Fibroblast of lung (primary cell): ENCODE measurements at regions not wholly inside any gene's neighbourhood (a gene's known extent, or its start where the extent isn't known, plus 50 kb on each side); places are given as distances from the start of the nearest gene placed in this dataset.

Experiments used
- DNase-seq, 2 donors: peaks; one replicate each; pipeline versions ENCODE4 v3.0.0 to v3.0.0-alpha.2; 2010; ENCODE audit warnings: low read depth in 2 of 2
- H2AFZ ChIP-seq: 2 replicates; pipeline ENCODE4 v1.5.1; 2012; ENCODE audit warnings: low read length, control low read depth, inconsistent platforms
- H3K27ac ChIP-seq: 2 replicates; pipeline ENCODE4 v1.5.1; 2011; ENCODE audit warnings: low read length, control low read depth; ENCODE audit not compliant: insufficient read depth
- H3K27me3 ChIP-seq: 2 replicates; pipeline ENCODE4 v1.5.1; 2011; ENCODE audit warnings: mild to moderate bottlenecking, low read length; ENCODE audit not compliant: control insufficient read depth, insufficient read depth
- H3K36me3 ChIP-seq: 2 replicates; pipeline ENCODE4 v1.5.1; 2011; ENCODE audit warnings: low read length; ENCODE audit not compliant: control insufficient read depth, insufficient read depth
- H3K4me1 ChIP-seq: 2 replicates; pipeline ENCODE4 v1.5.1; 2011; ENCODE audit warnings: low read length; ENCODE audit not compliant: control insufficient read depth, insufficient read depth; ENCODE audit errors: extremely low read depth
- H3K4me2 ChIP-seq: 2 replicates; pipeline ENCODE4 v1.5.1; 2011; ENCODE audit warnings: low read length, control low read depth; ENCODE audit not compliant: insufficient read depth; ENCODE audit errors: extremely low read depth
- H3K4me3 ChIP-seq, 4 experiments: fragments of 200-600 bp in 1 of 4; sonication (generic) in 1 of 4; replicated peaks in 1 of 4; 2 replicates each; pipeline ENCODE4 v1.5.1; 2011 to 2016; ENCODE audit warnings: low read length in 4 of 4, low read depth in 3 of 4, mild to moderate bottlenecking in 3 of 4, control low read depth in 2 of 4, inconsistent platforms in 1 of 4, mixed read lengths in 1 of 4; ENCODE audit not compliant: insufficient read depth in 1 of 4; ENCODE audit errors: control extremely low read depth in 1 of 4
- H3K79me2 ChIP-seq: 2 replicates; pipeline ENCODE4 v1.5.1; 2012; ENCODE audit warnings: mild to moderate bottlenecking, low read length, inconsistent platforms; ENCODE audit not compliant: control insufficient read depth, insufficient read depth
- H3K9ac ChIP-seq: 2 replicates; pipeline ENCODE4 v1.5.1; 2011; ENCODE audit warnings: mild to moderate bottlenecking, low read length, control low read depth; ENCODE audit not compliant: insufficient read depth
- H3K9me3 ChIP-seq: 2 replicates; pipeline ENCODE4 v1.5.1; 2012; ENCODE audit warnings: low read depth, low read length; ENCODE audit not compliant: control insufficient read depth, insufficient read depth
- H4K20me1 ChIP-seq: 2 replicates; pipeline ENCODE4 v1.5.1; 2011; ENCODE audit warnings: low read length; ENCODE audit not compliant: control insufficient read depth, insufficient read depth; ENCODE audit errors: extremely low read depth
- EZH2 ChIP-seq: IDR thresholded peaks from 2 replicates; pipeline ENCODE4 v1.5.1; 2012; ENCODE audit warnings: low read length, control low read depth, mild to moderate bottlenecking; ENCODE audit errors: missing control alignments
- TF ChIP-seq, protein P1 (sequence below), 2 donors: IDR thresholded peaks in 1 of 2; conservative IDR thresholded peaks in 1 of 2; 1 replicate in 1 of 2; 2 replicates in 1 of 2; pipeline ENCODE4 v1.5.1; 2011 to 2012; ENCODE audit warnings: low read length in 2 of 2, control low read depth in 1 of 2, inconsistent platforms in 1 of 2, low read depth in 1 of 2, mild to moderate bottlenecking in 1 of 2

DNA sequence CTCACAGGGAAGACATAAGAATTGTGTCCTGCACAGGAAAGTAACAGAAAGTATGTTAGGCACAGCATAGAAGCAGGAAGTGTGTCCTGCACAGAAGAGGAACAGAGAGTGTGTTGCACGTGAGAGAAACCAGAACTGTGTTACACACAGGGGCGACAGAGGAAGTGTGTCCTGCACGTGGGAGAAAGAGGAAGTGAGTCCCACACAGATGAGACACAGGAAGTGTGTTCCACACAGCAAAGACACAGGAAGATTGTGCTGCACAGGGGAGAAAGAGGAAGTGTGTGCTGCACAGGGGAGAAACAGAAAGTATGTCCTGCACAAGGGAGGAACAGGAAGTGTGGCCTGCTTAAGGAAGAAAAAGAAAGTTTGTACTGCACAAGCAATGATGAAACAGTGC, 800.1 kb downstream of the CDY2B start:
- Histone ChIP-seq H3K79me2 (no peaks in the 10 kb centered on the region), H3K27ac (no peak overlapping the region), H3K4me3 (no peak overlapping the region)

DNA sequence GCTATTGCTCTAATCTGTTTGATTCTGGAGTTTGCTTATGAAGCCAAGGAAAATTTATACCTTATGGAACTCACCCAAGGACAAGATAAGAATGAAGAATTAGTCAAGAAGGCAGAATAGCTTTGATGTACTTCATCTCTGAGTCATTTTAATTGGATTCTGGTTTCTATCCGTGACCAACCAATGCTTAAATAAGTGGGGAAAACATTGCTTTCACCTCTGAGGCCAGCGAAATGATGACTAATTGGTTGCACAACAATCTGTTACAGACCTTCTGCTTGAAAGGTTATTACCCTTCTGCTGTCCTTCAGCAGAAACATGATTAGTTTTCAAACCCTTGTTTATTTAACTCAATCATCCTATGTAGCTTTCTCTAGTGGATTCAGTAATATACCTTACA, 812.7 kb downstream of the CDY2B start:
- H2AFZ ChIP-seq: no peak overlapping the region
- no peaks in the 10 kb centered on the region for H4K20me1 ChIP-seq
- H3K9ac ChIP-seq: no peak overlapping the region
- no peak overlapping the region for H3K4me3 ChIP-seq
- no peaks in the 10 kb centered on the region for H3K79me2 ChIP-seq
- DNase-seq: peak in 1 of 2 donors; percentile 18
- TF ChIP-seq, protein P1, sequence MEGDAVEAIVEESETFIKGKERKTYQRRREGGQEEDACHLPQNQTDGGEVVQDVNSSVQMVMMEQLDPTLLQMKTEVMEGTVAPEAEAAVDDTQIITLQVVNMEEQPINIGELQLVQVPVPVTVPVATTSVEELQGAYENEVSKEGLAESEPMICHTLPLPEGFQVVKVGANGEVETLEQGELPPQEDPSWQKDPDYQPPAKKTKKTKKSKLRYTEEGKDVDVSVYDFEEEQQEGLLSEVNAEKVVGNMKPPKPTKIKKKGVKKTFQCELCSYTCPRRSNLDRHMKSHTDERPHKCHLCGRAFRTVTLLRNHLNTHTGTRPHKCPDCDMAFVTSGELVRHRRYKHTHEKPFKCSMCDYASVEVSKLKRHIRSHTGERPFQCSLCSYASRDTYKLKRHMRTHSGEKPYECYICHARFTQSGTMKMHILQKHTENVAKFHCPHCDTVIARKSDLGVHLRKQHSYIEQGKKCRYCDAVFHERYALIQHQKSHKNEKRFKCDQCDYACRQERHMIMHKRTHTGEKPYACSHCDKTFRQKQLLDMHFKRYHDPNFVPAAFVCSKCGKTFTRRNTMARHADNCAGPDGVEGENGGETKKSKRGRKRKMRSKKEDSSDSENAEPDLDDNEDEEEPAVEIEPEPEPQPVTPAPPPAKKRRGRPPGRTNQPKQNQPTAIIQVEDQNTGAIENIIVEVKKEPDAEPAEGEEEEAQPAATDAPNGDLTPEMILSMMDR (conservative IDR thresholded peaks at IDR 0.05 in 1 of 2, IDR thresholded peaks at IDR 0.05 in 1 of 2; ENCODE audit: low read depth in 1 of 2, low read length in 2 of 2): no peak
- no peak for TF ChIP-seq EZH2
- no peaks in the 10 kb centered on the region for H3K4me1 ChIP-seq
- H3K4me2 ChIP-seq: no peak overlapping the region
- no peak overlapping the region for H3K27ac ChIP-seq
- H3K36me3 ChIP-seq: no peaks in the 10 kb centered on the region
- no peaks in the 10 kb centered on the region for H3K9me3 ChIP-seq
- no peaks in the 10 kb centered on the region for H3K27me3 ChIP-seq

More for the DNA sequence above, 800.1 kb downstream of the CDY2B start:
- Histone ChIP-seq H3K27me3 (no peaks in the 10 kb centered on the region), H3K4me2 (no peak overlapping the region), H3K4me1 (no peaks in the 10 kb centered on the region), H3K9me3 (no peaks in the 10 kb centered on the region), H3K36me3 (no peaks in the 10 kb centered on the region), H3K9ac (no peak overlapping the region), H2AFZ (no peak overlapping the region), H4K20me1 (no peaks in the 10 kb centered on the region)
- TF ChIP-seq, protein P1 (conservative IDR thresholded peaks at IDR 0.05 in 1 of 2, IDR thresholded peaks at IDR 0.05 in 1 of 2; ENCODE audit: low read depth in 1 of 2, low read length in 2 of 2): no peak
- TF ChIP-seq EZH2: no peak
- DNase-seq: no peak

DNA sequence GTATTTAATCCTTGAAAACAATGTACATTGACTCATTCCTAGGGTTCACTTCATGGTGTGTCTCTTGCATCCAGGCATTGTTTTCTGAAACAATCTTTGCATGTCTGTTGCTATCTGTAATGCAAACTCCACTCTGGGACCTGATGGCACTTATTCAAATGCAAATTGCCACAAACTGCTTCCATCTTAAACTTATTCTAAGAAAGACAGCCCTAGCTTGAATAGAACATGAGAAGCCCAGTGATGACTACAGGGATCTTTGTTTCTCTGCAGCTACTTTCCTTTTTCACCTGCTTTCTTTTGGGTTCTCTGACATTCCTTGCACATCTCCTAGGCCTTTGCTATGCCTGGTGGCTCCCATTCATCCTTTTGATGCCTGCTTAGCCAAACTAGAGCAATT, 827.0 kb downstream of the CDY2B start:
- TF ChIP-seq EZH2: no peak
- TF ChIP-seq, protein P1 (conservative IDR thresholded peaks at IDR 0.05 in 1 of 2, IDR thresholded peaks at IDR 0.05 in 1 of 2; ENCODE audit: low read depth in 1 of 2, low read length in 2 of 2): no peak
- H3K4me3 ChIP-seq: no peak overlapping the region

More for the DNA sequence above, 827.0 kb downstream of the CDY2B start:
- H3K9me3 ChIP-seq: no peaks in the 10 kb centered on the region
- no peak for DNase-seq
- no peaks in the 10 kb centered on the region for H3K79me2 ChIP-seq
- H3K36me3 ChIP-seq: no peaks in the 10 kb centered on the region
- H3K4me2 ChIP-seq: no peak overlapping the region
- no peak overlapping the region for H2AFZ ChIP-seq
- no peaks in the 10 kb centered on the region for H3K4me1 ChIP-seq
- H3K27me3 ChIP-seq: no peaks in the 10 kb centered on the region
- no peak overlapping the region for H3K27ac ChIP-seq
- H4K20me1 ChIP-seq: no peaks in the 10 kb centered on the region
- H3K9ac ChIP-seq: no peak overlapping the region
